Endothelial cell of umbilical vein (primary cell): ENCODE measurements at regions not wholly inside any gene's neighbourhood (a gene's known extent, or its start where the extent isn't known, plus 50 kb on each side); places are given as distances from the start of the nearest gene placed in this dataset.

Experiments
- BruUV-seq: library from RNA; stranded (reverse); fragments of 400-500 nt; replicated peaks from 2 replicates; lab custom pipeline; 2021; lab: Mats Ljungman, UMichigan
- CTCF ChIA-PET: fragments of 300-600, 350-600 bp; sonication (Branson Sonifier 250); formaldehyde crosslinking; loops from one replicate; lab custom pipeline; 2021; ENCODE audit warnings: antibody characterized with exemption, inconsistent platforms; lab: Charles Lee
- POLR2A ChIA-PET: fragments of 300-600, 350-600 bp; sonication (Branson Sonifier 250); formaldehyde crosslinking; loops from one replicate; lab custom pipeline; 2021; ENCODE audit warnings: antibody characterized with exemption, inconsistent platforms; lab: Charles Lee
- DNase-seq: peaks from one replicate; pipeline ENCODE4 v3.0.0-alpha.2; 2011; ENCODE audit warnings: low read depth, low spot score
- FAIRE-seq: peaks from 2 replicates; lab custom pipeline; 2011; peaks lifted over from hg19 to GRCh38; lab: Jason Lieb, UNC
- H2AFZ ChIP-seq: 2 replicates; pipeline ENCODE4 v1.6.0; 2012; ENCODE audit warnings: low read depth, low read length, control low read depth, inconsistent platforms
- H3K27ac ChIP-seq: 2 replicates; pipeline ENCODE4 v1.5.1; 2011; ENCODE audit warnings: low read depth, mild to moderate bottlenecking, control low read depth, low read length, moderate library complexity; ENCODE audit not compliant: insufficient read depth
- H3K27me3 ChIP-seq, 2 experiments: 2 replicates each; pipeline versions ENCODE4 v1.6.0 to v1.6.1; 2011; ENCODE audit warnings: low read length in 2 of 2, mixed read lengths in 1 of 2; ENCODE audit not compliant: control insufficient read depth in 2 of 2, insufficient read depth in 2 of 2
- H3K36me3 ChIP-seq, 2 experiments: 2 replicates in 1 of 2; 3 replicates in 1 of 2; pipeline ENCODE4 v1.5.1; 2011; ENCODE audit warnings: low read length in 2 of 2, mild to moderate bottlenecking in 1 of 2, moderate library complexity in 1 of 2; ENCODE audit not compliant: control insufficient read depth in 2 of 2, insufficient read depth in 2 of 2; ENCODE audit errors: extremely low read depth in 1 of 2
- H3K4me1 ChIP-seq: 3 replicates; pipeline ENCODE4 v1.5.1; 2011; ENCODE audit warnings: mild to moderate bottlenecking, low read length; ENCODE audit not compliant: control insufficient read depth, insufficient read depth; ENCODE audit errors: extremely low read depth
- H3K4me2 ChIP-seq: 2 replicates; pipeline ENCODE4 v1.6.1; 2011; ENCODE audit warnings: low read length, control low read depth, mixed read lengths; ENCODE audit not compliant: insufficient read depth
- H3K4me3 ChIP-seq, 3 experiments: fragments of 200-600 bp in 1 of 3; sonication (generic), shearing (Covaris generic) in 1 of 3; replicated peaks in 1 of 3; 2 replicates each; pipeline ENCODE4 v1.5.1; 2011 to 2016; ENCODE audit warnings: control low read depth in 3 of 3, low read length in 3 of 3, mild to moderate bottlenecking in 2 of 3, inconsistent platforms in 1 of 3, low read depth in 1 of 3, moderate library complexity in 1 of 3; ENCODE audit not compliant: insufficient read depth in 1 of 3
- H3K79me2 ChIP-seq: 2 replicates; pipeline ENCODE4 v1.6.0; 2012; ENCODE audit warnings: low read length, inconsistent platforms; ENCODE audit not compliant: control insufficient read depth, insufficient read depth
- H3K9ac ChIP-seq: replicated peaks from 2 replicates; pipeline ENCODE3; 2011; ENCODE audit warnings: low read length, control low read depth; ENCODE audit not compliant: insufficient read depth; ENCODE audit errors: extremely low read depth
- H3K9me1 ChIP-seq: replicated peaks from 3 replicates; pipeline ENCODE4 v1.6.0; 2011; ENCODE audit warnings: mild to moderate bottlenecking, low read length; ENCODE audit not compliant: control insufficient read depth, insufficient read depth; ENCODE audit errors: extremely low read depth
- H3K9me3 ChIP-seq: replicated peaks from 2 replicates; pipeline ENCODE4 v1.5.1; 2012; ENCODE audit warnings: low read length, inconsistent platforms; ENCODE audit not compliant: control insufficient read depth, insufficient read depth
- H4K20me1 ChIP-seq: replicated peaks from 2 replicates; pipeline ENCODE3; 2011; ENCODE audit warnings: mild to moderate bottlenecking, low read length; ENCODE audit not compliant: control insufficient read depth, insufficient read depth; ENCODE audit errors: extremely low read depth
- EZH2 ChIP-seq: IDR thresholded peaks from 2 replicates; pipeline ENCODE4 v1.6.1; 2012; ENCODE audit warnings: borderline replicate concordance, low read depth, mild to moderate bottlenecking, moderate library complexity, low read length, inconsistent platforms; ENCODE audit not compliant: severe bottlenecking
- FOS ChIP-seq: IDR thresholded peaks from 2 replicates; pipeline ENCODE4 v1.6.1; 2011; ENCODE audit warnings: mild to moderate bottlenecking, low read length, moderate library complexity, borderline replicate concordance; ENCODE audit not compliant: insufficient read depth
- GATA2 ChIP-seq: IDR thresholded peaks from 2 replicates; pipeline ENCODE4 v1.7.0; 2011; ENCODE audit warnings: low read depth, mild to moderate bottlenecking, moderate library complexity, mixed read lengths, low read length; ENCODE audit not compliant: insufficient read length, insufficient read depth
- JUN ChIP-seq: IDR thresholded peaks from 2 replicates; pipeline ENCODE4 v1.6.1; 2011; ENCODE audit warnings: borderline replicate concordance, low read depth; ENCODE audit not compliant: insufficient read length, insufficient read depth
- MYC ChIP-seq: IDR thresholded peaks from one replicate; pipeline ENCODE4 v1.6.1; 2011; ENCODE audit warnings: mild to moderate bottlenecking, low read depth, low read length
- POLR2A ChIP-seq: IDR thresholded peaks from 2 replicates; pipeline ENCODE4 v1.6.1; 2012; ENCODE audit warnings: low read depth, mild to moderate bottlenecking, control low read depth, low read length
- POLR2AphosphoS5 ChIP-seq: IDR thresholded peaks from 2 replicates; pipeline ENCODE4 v1.6.1; 2012; ENCODE audit warnings: low read depth, mild to moderate bottlenecking, control low read depth, low read length, moderate library complexity; ENCODE audit not compliant: insufficient read depth
- dilution Hi-C: fragments of 300-500 bp; cut with MboI; formaldehyde crosslinking; loops from one replicate; pipeline ENCODE4 v1.15.0; 2019; ENCODE audit warnings: low sequenced_read_pairs; ENCODE audit not compliant: extremely low pct_ligation_motif_present
- intact Hi-C: fragments of 100-400 bp; cut with micrococcal nuclease; formaldehyde crosslinking; loops from one replicate; pipeline ENCODE4 v1.10.0; 2022
- TF ChIP-seq, protein P1 (sequence below), 2 donors: IDR thresholded peaks; 1 replicate in 1 of 2; 2 replicates in 1 of 2; pipeline ENCODE4 v1.5.1; 2011; ENCODE audit warnings: low read length in 2 of 2, mild to moderate bottlenecking in 2 of 2, moderate library complexity in 2 of 2, control low read depth in 1 of 2, inconsistent platforms in 1 of 2, low read depth in 1 of 2; ENCODE audit not compliant: insufficient read depth in 1 of 2; ENCODE audit errors: extremely low read depth in 1 of 2
- TF ChIP-seq, protein P2 (sequence below): IDR thresholded peaks from 2 replicates; pipeline ENCODE4 v1.6.1; 2011; ENCODE audit not compliant: insufficient read depth, insufficient read length

DNA sequence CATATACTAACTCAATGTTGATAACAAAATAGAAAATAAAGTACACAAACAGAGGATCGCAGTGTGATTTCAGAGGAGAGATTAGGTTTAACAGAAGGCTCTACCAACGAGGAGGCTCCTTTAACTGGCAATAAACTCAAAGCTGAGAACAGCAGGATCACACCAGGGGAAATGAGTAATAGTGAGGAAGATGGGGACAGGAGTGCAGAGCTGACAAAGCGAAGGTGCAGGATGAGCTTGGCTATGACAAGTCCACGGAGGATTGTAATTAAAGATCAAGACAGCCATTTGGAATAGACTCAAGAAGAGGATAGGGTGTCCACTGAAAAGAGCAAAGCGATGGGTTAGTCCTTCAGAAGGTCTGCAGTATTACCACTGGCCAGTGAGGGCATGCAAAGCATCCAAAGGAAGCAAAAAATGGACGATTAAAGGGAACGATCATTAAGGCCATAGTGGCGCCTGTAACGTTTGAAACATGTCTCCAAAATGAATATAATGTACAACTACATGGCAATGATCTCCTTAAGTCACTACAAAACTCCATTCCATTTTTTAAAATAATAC lies 85.3 kb downstream of the GRIN2B start:
- FAIRE-seq, result no peak
- TF ChIP-seq MYC (no peak), FOS (no peak)
- TF ChIP-seq, protein P1, sequence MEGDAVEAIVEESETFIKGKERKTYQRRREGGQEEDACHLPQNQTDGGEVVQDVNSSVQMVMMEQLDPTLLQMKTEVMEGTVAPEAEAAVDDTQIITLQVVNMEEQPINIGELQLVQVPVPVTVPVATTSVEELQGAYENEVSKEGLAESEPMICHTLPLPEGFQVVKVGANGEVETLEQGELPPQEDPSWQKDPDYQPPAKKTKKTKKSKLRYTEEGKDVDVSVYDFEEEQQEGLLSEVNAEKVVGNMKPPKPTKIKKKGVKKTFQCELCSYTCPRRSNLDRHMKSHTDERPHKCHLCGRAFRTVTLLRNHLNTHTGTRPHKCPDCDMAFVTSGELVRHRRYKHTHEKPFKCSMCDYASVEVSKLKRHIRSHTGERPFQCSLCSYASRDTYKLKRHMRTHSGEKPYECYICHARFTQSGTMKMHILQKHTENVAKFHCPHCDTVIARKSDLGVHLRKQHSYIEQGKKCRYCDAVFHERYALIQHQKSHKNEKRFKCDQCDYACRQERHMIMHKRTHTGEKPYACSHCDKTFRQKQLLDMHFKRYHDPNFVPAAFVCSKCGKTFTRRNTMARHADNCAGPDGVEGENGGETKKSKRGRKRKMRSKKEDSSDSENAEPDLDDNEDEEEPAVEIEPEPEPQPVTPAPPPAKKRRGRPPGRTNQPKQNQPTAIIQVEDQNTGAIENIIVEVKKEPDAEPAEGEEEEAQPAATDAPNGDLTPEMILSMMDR (IDR thresholded peaks at IDR 0.05; ENCODE audit: extremely low read depth in 1 of 2, insufficient read depth in 1 of 2, low read depth in 1 of 2, low read length in 2 of 2), result no peak
- Histone ChIP-seq H3K4me1 (no peaks in the 10 kb centered on the region), H3K4me2 (no peak overlapping the region), H3K27me3 (no peaks in the 10 kb centered on the region), H3K4me3 (no peak overlapping the region), H2AFZ (no peak overlapping the region), H3K79me2 (no peaks in the 10 kb centered on the region), H3K9me1 (no peaks in the 10 kb centered on the region), H3K9me3 (no peaks in the 10 kb centered on the region), H3K9ac (no peak overlapping the region), H4K20me1 (no peaks in the 10 kb centered on the region), H3K27ac (no peak overlapping the region), H3K36me3 (no peaks in the 10 kb centered on the region)
- BruUV-seq, result no TSS peak
- ChIA-PET POLR2A (no interaction called here), CTCF (no interaction called here)
- no peak for DNase-seq
- dilution Hi-C loops (no loop called here), intact Hi-C loops (no loop called here)

DNA sequence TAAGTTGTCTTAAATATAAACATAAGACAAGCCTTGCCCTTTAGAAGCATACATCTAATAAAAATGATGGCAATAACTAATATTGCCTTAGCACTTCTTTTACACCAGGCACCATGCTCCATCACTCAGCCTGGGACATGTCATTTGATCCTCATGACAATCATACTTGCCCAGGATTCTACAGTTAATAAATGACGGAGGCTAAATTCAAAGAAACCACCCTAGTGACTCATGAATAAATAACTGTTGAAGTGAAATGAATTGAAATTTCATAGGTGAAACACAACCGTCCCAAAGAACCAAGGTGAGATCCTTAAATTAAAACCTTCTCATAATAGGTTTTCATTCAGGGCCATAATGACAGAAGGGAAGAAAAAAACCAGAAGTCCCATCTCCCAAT lies 89.5 kb downstream of the GRIN2B start:
- Histone ChIP-seq H2AFZ (no peak overlapping the region), H3K4me1 (no peaks in the 10 kb centered on the region), H3K36me3 (no peaks in the 10 kb centered on the region), H3K9ac (no peak overlapping the region), H3K27ac (no peak overlapping the region), H3K27me3 (no peaks in the 10 kb centered on the region), H3K4me3 (no peak overlapping the region), H3K4me2 (no peak overlapping the region), H3K9me3 (no peaks in the 10 kb centered on the region), H3K79me2 (no peaks in the 10 kb centered on the region), H4K20me1 (no peaks in the 10 kb centered on the region), H3K9me1 (no peaks in the 10 kb centered on the region)
- dilution Hi-C loops, result no loop called here
- DNase-seq (no peak), FAIRE-seq (no peak)
- BruUV-seq, result no TSS peak
- TF ChIP-seq GATA2, result no peak
- TF ChIP-seq, protein P1 (IDR thresholded peaks at IDR 0.05; ENCODE audit: extremely low read depth in 1 of 2, insufficient read depth in 1 of 2, low read depth in 1 of 2, low read length in 2 of 2), result no peak
- TF ChIP-seq MYC, result no peak
- TF ChIP-seq EZH2, result no peak
- TF ChIP-seq, protein P2, sequence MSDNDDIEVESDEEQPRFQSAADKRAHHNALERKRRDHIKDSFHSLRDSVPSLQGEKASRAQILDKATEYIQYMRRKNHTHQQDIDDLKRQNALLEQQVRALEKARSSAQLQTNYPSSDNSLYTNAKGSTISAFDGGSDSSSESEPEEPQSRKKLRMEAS, result no peak
- no peak for TF ChIP-seq POLR2AphosphoS5
- TF ChIP-seq FOS, result no peak
- TF ChIP-seq JUN, result no peak
- no peak for TF ChIP-seq POLR2A
- ChIA-PET CTCF (interaction anchor here (1.0 kb wide), 1 partner anchor 28 kb away, joined by 4 read pairs; no protein-coding TSS in a partner anchor), POLR2A (no interaction called here)
- intact Hi-C loops, result no loop called here
